ACC112 (cell line): ENCODE measurements at regions not wholly inside any gene's neighbourhood (a gene's known extent, or its start where the extent isn't known, plus 50 kb on each side); places are given as distances from the start of the nearest gene placed in this dataset.
"Not testable (repeated sequence)": the region's sequence is repeated elsewhere in the genome, so short reads cannot be mapped to it uniquely, and the experiment has no call there.

Experiments used
- H2AFZ ChIP-seq: fragments of 200-600 bp; sonication (generic); one replicate; pipeline ENCODE4 v1.6.0; 2017; ENCODE audit warnings: antibody characterized with exemption, low read length; ENCODE audit not compliant: unreplicated experiment
- H3K27ac ChIP-seq: fragments of 200-600 bp; sonication (generic); 2 replicates; pipeline ENCODE4 v1.5.1; 2014; ENCODE audit warnings: low read depth, mild to moderate bottlenecking, antibody characterized with exemption, low read length, moderate library complexity
- H3K27me3 ChIP-seq: fragments of 200-600 bp; sonication (generic); 2 replicates; pipeline ENCODE4 v1.6.1; 2014; ENCODE audit warnings: mild to moderate bottlenecking, antibody characterized with exemption, low read length, moderate library complexity, mixed read lengths; ENCODE audit not compliant: insufficient read depth
- H3K36me3 ChIP-seq: fragments of 200-600 bp; sonication (generic); 2 replicates; pipeline ENCODE4 v1.6.1; 2016; ENCODE audit warnings: mild to moderate bottlenecking, antibody characterized with exemption, low read length, moderate library complexity, mixed read lengths; ENCODE audit not compliant: insufficient read depth
- H3K4me1 ChIP-seq: fragments of 200-600 bp; sonication (generic); one replicate; pipeline ENCODE4 v1.6.1; 2016; ENCODE audit warnings: low read length, mixed read lengths; ENCODE audit not compliant: insufficient read depth, unreplicated experiment, control insufficient read depth
- H3K4me3 ChIP-seq: fragments of 200-600 bp; sonication (generic); 2 replicates; pipeline ENCODE4 v1.5.1; 2014; ENCODE audit warnings: mild to moderate bottlenecking, low read depth, low read length
- H3K79me2 ChIP-seq: fragments of 200-600 bp; sonication (generic); one replicate; pipeline ENCODE4 v1.6.0; 2016; ENCODE audit warnings: low read length; ENCODE audit not compliant: control insufficient read depth, unreplicated experiment, insufficient read depth

- H2AFZ ChIP-seq: no peak overlapping the region
- no peaks in the 10 kb centered on the region for H3K36me3 ChIP-seq
- no peaks in the 10 kb centered on the region for H3K4me1 ChIP-seq
- H3K27me3 ChIP-seq: peaks cover 62% of the 10 kb centered on the region
- no peak overlapping the region for H3K4me3 ChIP-seq
- no peak overlapping the region for H3K27ac ChIP-seq
- H3K79me2 ChIP-seq: no peaks in the 10 kb centered on the region
Observed at GRCh38 chr20:48329031-48329615, 498.7 kb downstream of the PREX1 start.

GRCh38 chr20:48327848-48328247 is 500.0 kb downstream of the PREX1 start:
- H3K27me3 ChIP-seq: peaks cover 64% of the 10 kb centered on the region
- H2AFZ ChIP-seq, H3K4me1 ChIP-seq, H3K79me2 ChIP-seq, H3K27ac ChIP-seq, H3K4me3 ChIP-seq, H3K36me3 ChIP-seq: not testable (repeated sequence)

GRCh38 chr20:48326868-48327267 is 500.9 kb downstream of the PREX1 start:
- H3K4me3 ChIP-seq: no peak overlapping the region
- no peaks in the 10 kb centered on the region for H3K36me3 ChIP-seq
- no peak overlapping the region for H2AFZ ChIP-seq
- peaks cover 55% of the 10 kb centered on the region for H3K27me3 ChIP-seq
- no peaks in the 10 kb centered on the region for H3K79me2 ChIP-seq
- H3K27ac ChIP-seq: no peak overlapping the region
- H3K4me1 ChIP-seq: no peaks in the 10 kb centered on the region

GRCh38 chr20:48326434-48326691 is 501.4 kb downstream of the PREX1 start:
- Histone ChIP-seq H3K4me1 (no peaks in the 10 kb centered on the region), H2AFZ (no peak overlapping the region), H3K4me3 (no peak overlapping the region), H3K27ac (no peak overlapping the region), H3K27me3 (peaks cover 50% of the 10 kb centered on the region), H3K79me2 (no peaks in the 10 kb centered on the region), H3K36me3 (no peaks in the 10 kb centered on the region)

- Histone ChIP-seq H3K4me3 (no peak overlapping the region), H3K36me3 (no peaks in the 10 kb centered on the region), H2AFZ (no peak overlapping the region)
Observed at GRCh38 chr20:48325656-48326433, 502.0 kb downstream of the PREX1 start.

GRCh38 chr20:48324744-48325143 is 503.1 kb downstream of the PREX1 start:
- no peaks in the 10 kb centered on the region for H3K4me1 ChIP-seq
- H3K27me3 ChIP-seq: peaks cover 51% of the 10 kb centered on the region
- no peak overlapping the region for H3K27ac ChIP-seq
- H3K4me3 ChIP-seq: no peak overlapping the region
- H3K79me2 ChIP-seq: no peaks in the 10 kb centered on the region
- H3K36me3 ChIP-seq: no peaks in the 10 kb centered on the region
- no peak overlapping the region for H2AFZ ChIP-seq

More at GRCh38 chr20:48325656-48326433, 502.0 kb downstream of the PREX1 start:
- no peak overlapping the region for H3K27ac ChIP-seq
- H3K79me2 ChIP-seq: no peaks in the 10 kb centered on the region
- no peaks in the 10 kb centered on the region for H3K4me1 ChIP-seq
- H3K27me3 ChIP-seq: peaks cover 45% of the 10 kb centered on the region

GRCh38 chr20:48321271-48321670 is 506.5 kb downstream of the PREX1 start:
- H3K4me1 ChIP-seq: no peaks in the 10 kb centered on the region
- no peak overlapping the region for H2AFZ ChIP-seq
- no peak overlapping the region for H3K27ac ChIP-seq
- no peaks in the 10 kb centered on the region for H3K79me2 ChIP-seq
- H3K27me3 ChIP-seq: peaks cover 58% of the 10 kb centered on the region
- H3K4me3 ChIP-seq: no peak overlapping the region
- no peaks in the 10 kb centered on the region for H3K36me3 ChIP-seq

GRCh38 chr20:48319943-48320584 is 507.7 kb downstream of the PREX1 start:
- Histone ChIP-seq H3K4me3 (no peak overlapping the region), H3K36me3 (no peaks in the 10 kb centered on the region), H3K79me2 (no peaks in the 10 kb centered on the region), H3K4me1 (no peaks in the 10 kb centered on the region), H3K27me3 (peaks cover 54% of the 10 kb centered on the region), H3K27ac (no peak overlapping the region), H2AFZ (no peak overlapping the region)

GRCh38 chr20:48317578-48317977 is 510.2 kb downstream of the PREX1 start:
- peaks cover 58% of the 10 kb centered on the region for H3K27me3 ChIP-seq
- no peak overlapping the region for H3K4me3 ChIP-seq
- H2AFZ ChIP-seq: no peak overlapping the region
- no peaks in the 10 kb centered on the region for H3K79me2 ChIP-seq
- H3K4me1 ChIP-seq: no peaks in the 10 kb centered on the region
- H3K36me3 ChIP-seq: no peaks in the 10 kb centered on the region
- H3K27ac ChIP-seq: no peak overlapping the region

- H3K36me3 ChIP-seq: no peaks in the 10 kb centered on the region
- H3K4me1 ChIP-seq: no peaks in the 10 kb centered on the region
- no peak overlapping the region for H3K4me3 ChIP-seq
- peaks cover 73% of the 10 kb centered on the region for H3K27me3 ChIP-seq
- H3K27ac ChIP-seq: no peak overlapping the region
- H3K79me2 ChIP-seq: no peaks in the 10 kb centered on the region
- H2AFZ ChIP-seq: no peak overlapping the region
Observed at GRCh38 chr20:48314925-48315592, 512.7 kb downstream of the PREX1 start.
